NCI-H345 (cell line): ENCODE measurements at regions not wholly inside any gene's neighbourhood (a gene's known extent, or its start where the extent isn't known, plus 50 kb on each side); places are given as distances from the start of the nearest gene placed in this dataset.
"Not testable (repeated sequence)": the region's sequence is repeated elsewhere in the genome, so short reads cannot be mapped to it uniquely, and the experiment has no call there.

Source experiments
- DNase-seq: peaks from one replicate; lab custom pipeline; 2025; lab: John Stamatoyannopoulos, UW

DNA sequence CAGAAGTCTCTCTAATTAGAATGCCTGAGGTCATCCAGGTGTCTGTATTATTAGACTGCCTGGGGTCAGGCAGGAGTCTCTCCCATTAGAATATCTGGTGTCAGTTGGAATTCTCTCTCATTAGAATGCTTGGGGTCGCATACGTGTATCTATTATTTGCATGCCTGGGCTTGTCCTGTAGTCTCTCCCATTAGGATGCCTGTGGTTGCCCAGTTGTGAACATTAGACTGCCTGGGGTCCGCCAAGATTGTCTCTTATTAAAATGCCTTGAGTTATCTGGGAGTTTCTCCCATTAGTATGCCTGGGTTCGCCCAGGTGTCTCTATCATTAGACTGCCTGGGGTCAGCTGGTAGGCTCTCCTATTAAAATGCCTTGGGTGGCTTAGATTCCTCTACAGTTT lies 1494.7 kb downstream of the UQCRFS1 start:
- DNase-seq = no peak

DNA sequence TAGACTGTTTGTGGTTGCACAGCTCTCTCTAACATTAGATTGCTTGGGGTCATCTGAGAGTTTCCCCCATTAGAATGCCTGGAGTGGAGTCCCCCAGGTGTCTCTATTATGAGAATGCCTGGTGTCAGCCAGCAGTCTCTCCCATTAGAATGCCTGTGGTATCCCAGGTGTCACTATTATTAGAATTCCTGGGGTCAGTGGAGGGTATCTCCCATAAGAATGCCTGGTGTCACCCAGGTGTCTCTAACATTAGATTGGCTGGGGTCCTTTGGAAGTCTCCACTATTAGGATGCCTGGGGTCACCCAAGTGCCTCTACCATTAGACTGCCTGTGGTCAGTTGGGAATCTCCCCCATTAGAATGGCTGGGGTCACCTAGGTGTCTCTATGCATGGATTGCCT lies 1495.1 kb downstream of the UQCRFS1 start:
- DNase-seq = no peak

- no peak for DNase-seq
These were observed 1496.0 kb downstream of the UQCRFS1 start for GRCh38 chr19:27716922-27717321.

DNA sequence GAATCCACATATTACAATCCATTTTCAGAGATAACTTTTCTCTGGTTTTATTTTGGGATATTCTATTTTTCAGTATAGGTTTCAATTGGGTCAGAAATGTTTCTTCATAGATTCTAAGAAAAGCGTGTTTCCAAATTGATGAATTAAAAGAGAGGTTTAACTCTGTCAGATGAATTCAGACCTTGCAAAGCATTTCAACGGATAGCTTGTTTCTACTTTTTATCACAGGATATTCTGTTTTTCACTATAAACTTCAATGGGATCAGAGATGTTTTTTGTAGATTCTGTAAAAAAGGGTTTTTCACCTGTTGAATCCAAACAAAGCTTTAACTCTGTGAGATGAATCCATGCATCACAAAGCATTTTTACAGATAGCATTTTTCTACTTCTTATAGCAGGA lies 1498.1 kb downstream of the UQCRFS1 start:
- DNase-seq = no peak

DNA sequence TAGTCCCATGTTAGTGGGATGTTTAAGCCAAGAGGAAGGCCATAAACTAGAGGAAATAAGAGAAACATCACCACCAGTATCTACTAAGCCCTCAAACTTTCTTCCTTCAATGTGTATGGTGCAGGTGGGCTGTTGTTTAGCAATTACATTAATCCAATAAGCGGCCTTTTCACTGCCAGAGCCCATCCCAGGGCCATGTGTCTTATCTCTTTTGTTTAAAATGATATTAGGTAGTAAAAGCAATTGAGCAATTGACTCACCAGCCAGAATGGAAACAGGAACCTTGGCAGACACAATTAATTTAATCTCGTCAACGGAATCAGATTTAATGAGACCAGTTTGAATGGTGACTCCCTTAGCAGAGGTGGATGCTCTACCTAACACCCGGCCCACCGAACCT lies 1503.5 kb downstream of the UQCRFS1 start:
- no peak for DNase-seq

- not testable (repeated sequence) for DNase-seq
These were observed 1504.0 kb downstream of the UQCRFS1 start for GRCh38 chr19:27708986-27709385.

DNA sequence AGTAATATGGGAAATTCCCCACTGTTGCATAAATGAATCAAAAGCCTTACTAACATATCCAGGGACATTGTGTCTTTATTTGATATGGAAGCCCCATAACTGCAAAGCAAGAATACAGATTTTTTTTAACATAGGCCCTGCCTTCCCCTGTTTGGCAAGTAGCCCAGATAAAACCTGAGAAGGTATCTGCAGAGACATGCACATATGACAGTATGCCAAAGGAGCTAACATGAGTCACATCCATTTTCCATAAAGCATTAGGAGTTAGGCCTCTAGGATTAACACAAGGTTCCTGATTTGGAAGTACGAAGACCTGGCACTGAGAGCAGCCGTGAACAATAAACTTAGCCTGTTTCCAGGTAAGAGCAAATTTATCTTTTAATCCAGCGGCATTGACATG lies 1505.9 kb downstream of the UQCRFS1 start:
- not testable (repeated sequence) for DNase-seq

DNA sequence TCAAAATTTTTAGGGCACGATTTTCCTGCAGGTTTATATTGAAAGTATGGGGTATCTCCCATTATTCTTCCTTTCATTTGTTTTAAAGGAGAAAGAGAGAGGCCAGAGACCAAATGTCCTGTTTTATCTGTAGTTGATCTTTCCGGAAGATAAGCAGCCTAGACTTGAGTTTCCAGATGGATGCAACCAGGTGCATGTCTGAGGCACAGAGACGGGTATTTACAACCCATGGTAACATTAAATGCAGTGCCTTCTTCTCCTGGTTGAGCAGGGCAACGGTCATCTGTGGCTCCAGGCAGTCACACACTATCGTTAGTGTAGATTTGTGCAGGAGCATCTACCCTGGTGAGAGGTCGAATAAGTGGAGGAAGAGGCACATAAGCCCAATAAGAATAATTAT lies 1507.1 kb downstream of the UQCRFS1 start:
- no peak for DNase-seq

DNA sequence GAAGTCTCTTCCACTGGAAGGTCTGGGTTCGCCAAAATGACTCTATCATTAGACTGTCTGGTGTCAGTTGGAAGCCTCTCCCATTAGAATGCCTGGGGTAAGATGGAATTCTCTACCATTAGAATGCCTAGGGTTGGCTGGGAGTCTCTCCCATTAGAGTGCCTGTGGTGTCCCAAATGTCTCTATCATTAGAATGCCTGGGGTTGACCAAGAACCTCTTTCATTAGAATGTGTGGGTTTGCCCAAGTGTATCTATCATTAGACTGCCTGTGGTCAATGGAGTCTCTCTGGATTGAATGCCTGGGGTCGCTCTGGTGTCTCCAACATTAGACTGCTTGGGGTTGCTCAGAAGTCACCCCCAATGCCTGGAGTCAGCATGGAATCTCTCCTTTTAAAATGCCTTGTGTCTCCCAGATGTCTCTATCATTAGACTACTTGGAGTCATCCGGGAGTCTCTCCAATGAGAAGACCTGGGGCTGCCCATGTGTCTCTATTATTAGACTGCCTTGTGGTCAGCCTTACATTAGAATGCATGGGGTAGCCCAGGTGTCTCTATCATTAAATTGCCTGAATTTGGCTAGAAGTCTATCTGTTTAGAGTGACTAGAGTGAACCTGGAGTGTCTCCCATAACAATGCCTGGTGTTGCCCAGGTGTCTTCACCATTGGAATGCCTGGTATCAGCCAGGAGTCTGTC lies 1518.4 kb downstream of the UQCRFS1 start:
- no peak for DNase-seq

- no peak for DNase-seq
These were observed 1521.0 kb downstream of the UQCRFS1 start for GRCh38 chr19:27691991-27692390.

DNA sequence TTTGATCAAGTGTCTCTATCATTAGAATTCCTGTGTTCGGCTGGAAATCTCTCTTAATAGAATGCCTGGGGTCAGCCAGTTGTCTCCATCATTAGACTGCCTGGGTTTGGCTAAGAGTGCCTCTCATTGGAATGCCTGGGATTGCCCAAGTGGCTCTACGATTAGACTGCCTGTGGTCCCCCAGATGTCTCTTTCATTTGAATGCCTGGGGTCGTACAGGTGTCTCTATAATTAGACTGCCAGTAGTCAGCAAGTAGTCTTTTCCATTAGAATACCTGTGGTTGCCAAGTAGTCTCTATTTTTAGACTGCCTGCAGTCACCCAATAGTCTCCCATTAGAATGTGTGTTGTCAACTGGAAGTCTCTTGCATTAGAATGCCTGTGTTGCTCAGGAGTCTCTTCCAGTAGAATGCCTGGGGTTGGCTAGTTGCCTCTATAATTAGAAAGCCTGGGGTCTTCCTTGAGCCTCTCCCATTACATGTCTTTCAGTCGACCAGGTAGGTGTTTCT lies 1523.2 kb downstream of the UQCRFS1 start:
- no peak for DNase-seq

GRCh38 chr19:27684293-27684692 lies 1528.7 kb downstream of the UQCRFS1 start:
- DNase-seq = no peak

DNA sequence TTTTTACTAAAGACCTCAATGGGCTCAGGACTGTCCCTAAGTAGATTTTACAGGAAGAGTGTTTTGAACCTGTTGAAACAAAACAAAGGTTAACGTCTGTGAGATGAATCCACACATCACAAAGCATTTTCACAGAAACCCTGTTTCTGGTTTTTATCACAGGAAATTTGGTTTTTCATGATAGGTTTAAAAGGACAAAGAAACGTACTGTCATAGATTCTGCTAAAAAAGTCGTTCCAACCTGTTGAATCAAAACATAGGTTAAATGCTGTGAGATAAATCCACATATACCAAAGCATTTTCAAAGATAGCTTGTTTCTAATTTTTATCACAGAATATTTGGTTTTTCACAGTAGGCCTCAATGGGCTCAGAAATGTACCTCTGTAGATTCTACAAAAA lies 1531.0 kb downstream of the UQCRFS1 start:
- no peak for DNase-seq

DNA sequence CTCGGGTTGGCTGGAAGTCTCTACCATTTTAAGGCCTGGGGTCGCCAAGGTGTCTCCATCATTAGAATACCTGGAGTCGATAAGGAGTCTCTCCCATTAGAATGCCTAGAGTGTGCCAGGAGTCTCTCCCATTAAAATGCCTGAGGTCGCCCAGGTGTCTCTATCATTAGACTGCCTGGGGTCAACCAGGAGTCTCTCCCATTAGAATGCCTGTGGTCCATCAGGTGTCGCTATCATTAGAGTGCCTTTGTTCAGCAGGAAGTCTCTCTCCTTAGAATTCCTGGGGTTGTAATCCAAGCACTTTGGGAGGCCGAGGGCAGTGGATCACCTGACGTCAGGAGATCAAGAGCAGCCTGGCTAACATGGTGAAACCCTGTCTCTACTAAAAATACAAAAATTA lies 1533.0 kb downstream of the UQCRFS1 start:
- DNase-seq = no peak

GRCh38 chr19:27679399-27679798 lies 1533.6 kb downstream of the UQCRFS1 start:
- no peak for DNase-seq

DNA sequence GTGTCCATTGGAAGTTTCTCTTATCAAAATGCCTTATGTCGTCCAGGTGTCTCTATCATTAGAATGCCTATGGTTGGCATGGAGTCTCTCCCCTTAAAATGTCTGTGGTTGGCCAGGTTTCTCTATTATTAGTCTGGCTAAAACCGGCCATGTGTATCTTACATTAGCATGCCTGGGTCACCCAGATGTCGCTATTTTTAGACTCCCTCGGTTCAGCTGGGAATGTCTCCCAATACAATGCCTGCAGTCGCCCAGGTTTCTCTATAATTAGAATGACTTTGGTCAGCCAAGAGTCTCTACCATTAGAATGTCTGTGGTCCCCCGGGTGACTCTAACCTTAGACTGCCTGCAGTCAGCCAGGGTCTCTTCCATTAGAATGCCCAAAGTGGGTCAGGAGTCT lies 1536.1 kb downstream of the UQCRFS1 start:
- DNase-seq = no peak

- no peak for DNase-seq
These were observed 1536.6 kb downstream of the UQCRFS1 start for GRCh38 chr19:27676334-27676733.

DNA sequence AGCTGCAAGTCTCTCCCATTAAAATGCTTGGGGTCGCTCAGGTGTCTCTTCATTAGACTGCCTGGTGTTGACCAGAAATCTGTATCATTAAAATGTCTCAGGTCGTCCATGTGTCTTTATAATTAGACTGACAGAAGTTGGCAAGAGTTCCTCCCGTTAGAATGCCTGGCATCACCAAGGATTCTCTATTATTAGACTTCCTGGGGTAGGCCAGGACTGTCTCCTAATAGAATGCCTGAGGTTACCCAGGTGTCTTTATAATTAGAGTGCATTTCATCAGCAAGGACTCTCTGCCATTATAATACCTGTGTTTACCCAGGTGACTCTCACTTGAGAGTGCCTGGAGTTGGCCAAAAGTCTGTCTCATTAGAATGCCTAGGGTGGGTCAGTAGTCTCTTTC lies 1537.2 kb downstream of the UQCRFS1 start:
- DNase-seq = no peak

- no peak for DNase-seq
These were observed 1538.2 kb downstream of the UQCRFS1 start for GRCh38 chr19:27674701-27675100.

DNA sequence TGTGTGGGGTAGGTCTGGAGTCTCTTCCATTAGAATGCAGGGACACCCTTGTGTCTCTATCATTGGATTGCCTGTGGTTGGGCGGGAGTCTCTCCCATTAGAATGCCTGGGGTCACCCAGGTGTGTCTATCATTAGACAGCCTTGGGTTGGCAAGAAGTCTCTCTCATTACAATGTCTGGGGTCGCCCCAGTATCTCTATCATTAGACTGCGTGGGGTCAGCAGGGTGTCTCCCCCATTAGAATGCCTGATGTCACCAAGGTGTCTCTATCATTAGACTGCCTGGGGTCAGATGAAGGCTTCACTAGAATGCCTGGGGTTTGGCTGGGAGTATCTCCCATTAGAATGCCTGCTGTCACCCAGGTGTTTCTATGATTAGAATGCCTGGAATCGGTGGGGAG lies 1539.0 kb downstream of the UQCRFS1 start:
- DNase-seq = no peak

- no peak for DNase-seq
These were observed 1540.5 kb downstream of the UQCRFS1 start for GRCh38 chr19:27672309-27673047.

DNA sequence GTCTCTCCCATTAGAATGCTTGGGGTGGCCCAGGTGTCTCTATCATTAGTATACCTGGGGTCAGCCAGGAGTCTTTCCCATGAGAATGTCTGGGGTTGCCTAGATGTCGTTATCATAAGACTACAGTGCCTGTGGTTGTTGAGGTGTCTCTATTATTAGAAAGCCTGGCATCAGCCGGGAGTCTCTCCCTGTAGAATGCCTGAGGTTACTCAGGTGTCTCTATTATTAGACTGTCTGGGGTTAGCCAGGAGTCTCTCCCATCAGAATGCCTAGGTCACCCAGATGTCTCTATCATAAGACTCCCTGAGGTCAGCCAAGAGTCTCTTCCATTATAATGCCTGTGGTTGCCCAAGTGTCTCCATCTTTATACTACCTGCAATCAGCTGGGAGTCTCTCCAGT lies 1541.1 kb downstream of the UQCRFS1 start:
- DNase-seq = no peak

- no peak for DNase-seq
These were observed 1552.5 kb downstream of the UQCRFS1 start for GRCh38 chr19:27660428-27660827.
